ENCODE measurements at regions not wholly inside any gene's neighbourhood (a gene's known extent, or its start where the extent isn't known, plus 50 kb on each side); places are given as distances from the start of the nearest gene placed in this dataset.
"Not testable (repeated sequence)": the region's sequence is repeated elsewhere in the genome, so short reads cannot be mapped to it uniquely, and the experiment has no call there.

GRCh38 chr22:16680209-16680899 lies 87.7 kb upstream of the CCT8L2 start:
- not testable (repeated sequence) for TF ChIP-seq CTCF, POLR2A (IDR thresholded peaks at IDR 0.05)

All from suprapubic skin (tissue), 3 donors.